HEK293 (cell line): ENCODE measurements at regions not wholly inside any gene's neighbourhood (a gene's known extent, or its start where the extent isn't known, plus 50 kb on each side); places are given as distances from the start of the nearest gene placed in this dataset.
"Not testable (repeated sequence)": the region's sequence is repeated elsewhere in the genome, so short reads cannot be mapped to it uniquely, and the experiment has no call there.

Experiments used
- HOXA7 ChIP-seq: sonication (generic); formaldehyde crosslinking; IDR thresholded peaks from 2 replicates; pipeline ENCODE4 v1.8.1; 2022; ENCODE audit warnings: missing genetic modification reagents, borderline replicate concordance
- KLF1 ChIP-seq: fragments of 450-650 bp; formaldehyde crosslinking; IDR thresholded peaks from 2 replicates; pipeline ENCODE4 v1.5.1; 2016; ENCODE audit warnings: missing biosample characterization, missing genetic modification characterization
- ZFP37 ChIP-seq: fragments of 450-650 bp; formaldehyde crosslinking; IDR thresholded peaks from 2 replicates; pipeline ENCODE4 v1.5.1; 2016; ENCODE audit warnings: missing biosample characterization, missing genetic modification characterization
- ZIC2 ChIP-seq: fragments of 450-650 bp; formaldehyde crosslinking; IDR thresholded peaks from 2 replicates; pipeline ENCODE4 v1.5.1; 2016; ENCODE audit warnings: missing biosample characterization, missing genetic modification characterization
- ZNF10 ChIP-seq: fragments of 450-650 bp; formaldehyde crosslinking; IDR thresholded peaks from 2 replicates; pipeline ENCODE4 v1.5.1; 2017; ENCODE audit warnings: missing biosample characterization, missing genetic modification characterization
- ZNF138 ChIP-seq: fragments of 450-650 bp; formaldehyde crosslinking; IDR thresholded peaks from 2 replicates; pipeline ENCODE4 v1.5.1; 2016; ENCODE audit warnings: missing biosample characterization, missing genetic modification characterization, borderline replicate concordance
- ZNF433 ChIP-seq: fragments of 450-650 bp; formaldehyde crosslinking; IDR thresholded peaks from 2 replicates; pipeline ENCODE4 v1.5.1; 2016; ENCODE audit warnings: missing biosample characterization, missing genetic modification characterization, low read depth
- ZNF701 ChIP-seq: fragments of 450-650 bp; formaldehyde crosslinking; IDR thresholded peaks from 2 replicates; pipeline ENCODE4 v1.5.1; 2016; ENCODE audit warnings: missing biosample characterization, missing genetic modification characterization
- TF ChIP-seq, protein P1 (sequence below): fragments of 450-650 bp; formaldehyde crosslinking; IDR thresholded peaks from 2 replicates; pipeline ENCODE4 v1.5.1; 2016; ENCODE audit warnings: missing biosample characterization, missing genetic modification characterization
- TF ChIP-seq, protein P2 (sequence below): fragments of 450-650 bp; formaldehyde crosslinking; IDR thresholded peaks from 2 replicates; pipeline ENCODE4 v1.5.1; 2017; ENCODE audit warnings: missing biosample characterization, missing genetic modification characterization
- TF ChIP-seq, protein P3 (sequence below): sonication (generic); formaldehyde crosslinking; IDR thresholded peaks from 2 replicates; pipeline ENCODE4 v1.8.1; 2022; ENCODE audit warnings: mild to moderate bottlenecking, moderate library complexity, missing genetic modification reagents

DNA sequence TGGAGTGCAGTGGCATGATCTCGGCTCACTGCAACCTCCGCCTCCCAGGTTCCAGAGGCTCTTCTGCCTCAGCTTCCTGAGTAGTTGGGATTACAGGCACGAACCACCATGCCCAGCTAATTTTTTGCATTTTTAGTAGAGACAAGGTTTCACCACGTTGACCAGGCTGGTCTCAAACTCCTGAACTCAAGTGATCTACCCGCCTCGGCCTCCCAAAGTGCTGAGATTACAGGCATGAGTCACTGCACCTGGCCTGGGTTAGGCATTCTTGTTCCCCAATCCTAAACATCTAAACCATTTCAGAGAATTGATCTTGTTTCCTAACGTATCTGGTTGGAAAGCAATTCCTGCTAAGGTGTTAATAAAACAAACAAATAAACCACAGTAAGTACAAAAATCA lies 264.8 kb downstream of the EFCAB11 start:
- TF ChIP-seq, protein P1, sequence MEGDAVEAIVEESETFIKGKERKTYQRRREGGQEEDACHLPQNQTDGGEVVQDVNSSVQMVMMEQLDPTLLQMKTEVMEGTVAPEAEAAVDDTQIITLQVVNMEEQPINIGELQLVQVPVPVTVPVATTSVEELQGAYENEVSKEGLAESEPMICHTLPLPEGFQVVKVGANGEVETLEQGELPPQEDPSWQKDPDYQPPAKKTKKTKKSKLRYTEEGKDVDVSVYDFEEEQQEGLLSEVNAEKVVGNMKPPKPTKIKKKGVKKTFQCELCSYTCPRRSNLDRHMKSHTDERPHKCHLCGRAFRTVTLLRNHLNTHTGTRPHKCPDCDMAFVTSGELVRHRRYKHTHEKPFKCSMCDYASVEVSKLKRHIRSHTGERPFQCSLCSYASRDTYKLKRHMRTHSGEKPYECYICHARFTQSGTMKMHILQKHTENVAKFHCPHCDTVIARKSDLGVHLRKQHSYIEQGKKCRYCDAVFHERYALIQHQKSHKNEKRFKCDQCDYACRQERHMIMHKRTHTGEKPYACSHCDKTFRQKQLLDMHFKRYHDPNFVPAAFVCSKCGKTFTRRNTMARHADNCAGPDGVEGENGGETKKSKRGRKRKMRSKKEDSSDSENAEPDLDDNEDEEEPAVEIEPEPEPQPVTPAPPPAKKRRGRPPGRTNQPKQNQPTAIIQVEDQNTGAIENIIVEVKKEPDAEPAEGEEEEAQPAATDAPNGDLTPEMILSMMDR (tag by site-specific recombination), result not testable (repeated sequence)
- TF ChIP-seq, protein P2, sequence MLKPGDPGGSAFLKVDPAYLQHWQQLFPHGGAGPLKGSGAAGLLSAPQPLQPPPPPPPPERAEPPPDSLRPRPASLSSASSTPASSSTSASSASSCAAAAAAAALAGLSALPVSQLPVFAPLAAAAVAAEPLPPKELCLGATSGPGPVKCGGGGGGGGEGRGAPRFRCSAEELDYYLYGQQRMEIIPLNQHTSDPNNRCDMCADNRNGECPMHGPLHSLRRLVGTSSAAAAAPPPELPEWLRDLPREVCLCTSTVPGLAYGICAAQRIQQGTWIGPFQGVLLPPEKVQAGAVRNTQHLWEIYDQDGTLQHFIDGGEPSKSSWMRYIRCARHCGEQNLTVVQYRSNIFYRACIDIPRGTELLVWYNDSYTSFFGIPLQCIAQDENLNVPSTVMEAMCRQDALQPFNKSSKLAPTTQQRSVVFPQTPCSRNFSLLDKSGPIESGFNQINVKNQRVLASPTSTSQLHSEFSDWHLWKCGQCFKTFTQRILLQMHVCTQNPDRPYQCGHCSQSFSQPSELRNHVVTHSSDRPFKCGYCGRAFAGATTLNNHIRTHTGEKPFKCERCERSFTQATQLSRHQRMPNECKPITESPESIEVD (tag by site-specific recombination), result not testable (repeated sequence)
- not testable (repeated sequence) for TF ChIP-seq KLF1 (tag by site-specific recombination); HOXA7 (CRISPR knock-in tag); ZIC2 (tag by site-specific recombination); ZNF433 (tag by site-specific recombination); ZFP37 (tag by site-specific recombination); ZNF701; ZNF10; ZNF138 (tag by site-specific recombination)
- TF ChIP-seq, protein P3, sequence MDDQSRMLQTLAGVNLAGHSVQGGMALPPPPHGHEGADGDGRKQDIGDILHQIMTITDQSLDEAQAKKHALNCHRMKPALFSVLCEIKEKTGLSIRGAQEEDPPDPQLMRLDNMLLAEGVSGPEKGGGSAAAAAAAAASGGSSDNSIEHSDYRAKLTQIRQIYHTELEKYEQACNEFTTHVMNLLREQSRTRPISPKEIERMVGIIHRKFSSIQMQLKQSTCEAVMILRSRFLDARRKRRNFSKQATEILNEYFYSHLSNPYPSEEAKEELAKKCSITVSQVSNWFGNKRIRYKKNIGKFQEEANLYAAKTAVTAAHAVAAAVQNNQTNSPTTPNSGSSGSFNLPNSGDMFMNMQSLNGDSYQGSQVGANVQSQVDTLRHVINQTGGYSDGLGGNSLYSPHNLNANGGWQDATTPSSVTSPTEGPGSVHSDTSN (CRISPR knock-in tag), result not testable (repeated sequence)
